Neural cell (in vitro differentiated cells): ENCODE measurements at regions not wholly inside any gene's neighbourhood (a gene's known extent, or its start where the extent isn't known, plus 50 kb on each side); places are given as distances from the start of the nearest gene placed in this dataset.

ENCODE experiments used
- H2AFZ ChIP-seq: fragments of 200-600, 300-800 bp; sonication (generic), shearing (Covaris generic); 2 replicates; pipeline ENCODE4 v1.6.0; 2014; ENCODE audit warnings: low read depth, mild to moderate bottlenecking, antibody characterized with exemption, low read length, moderate library complexity
- H3F3A ChIP-seq: fragments of 200-600 bp; shearing (Covaris generic); 2 replicates; pipeline ENCODE4 v1.6.1; 2016; ENCODE audit warnings: mild to moderate bottlenecking, moderate library complexity, mixed read lengths, antibody characterized with exemption, low read length; ENCODE audit not compliant: insufficient read depth, poor library complexity, severe bottlenecking
- H3K27ac ChIP-seq: fragments of 200-600, 300-800 bp; sonication (generic), shearing (Covaris generic); 2 replicates; pipeline ENCODE4 v1.5.1; 2014; ENCODE audit warnings: mild to moderate bottlenecking, low read length, moderate library complexity
- H3K27me3 ChIP-seq: fragments of 300-800, 200-600 bp; sonication (generic), shearing (Covaris generic); 2 replicates; pipeline ENCODE4 v1.6.0; 2014; ENCODE audit warnings: mild to moderate bottlenecking, low read depth, low read length, moderate library complexity; ENCODE audit not compliant: insufficient read depth
- H3K36me3 ChIP-seq: fragments of 300-800, 200-600 bp; sonication (generic), shearing (Covaris generic); 2 replicates; pipeline ENCODE4 v1.5.1; 2014; ENCODE audit warnings: mild to moderate bottlenecking, antibody characterized with exemption, low read length, moderate library complexity; ENCODE audit not compliant: insufficient read depth
- H3K4me2 ChIP-seq: fragments of 300-800, 200-600 bp; sonication (generic), shearing (Covaris generic); 2 replicates; pipeline ENCODE4 v1.6.0; 2014; ENCODE audit warnings: mild to moderate bottlenecking, low read length
- H3K4me3 ChIP-seq: fragments of 300-800, 200-600 bp; sonication (generic), shearing (Covaris generic); 2 replicates; pipeline ENCODE4 v1.5.1; 2014; ENCODE audit warnings: mild to moderate bottlenecking, low read length, moderate library complexity
- H3K79me2 ChIP-seq: fragments of 200-600 bp; shearing (Covaris generic); replicated peaks from 2 replicates; pipeline ENCODE4 v1.6.0; 2014; ENCODE audit warnings: mild to moderate bottlenecking, low read length, moderate library complexity; ENCODE audit not compliant: insufficient read depth
- H3K9ac ChIP-seq: fragments of 300-800, 200-600 bp; sonication (generic), shearing (Covaris generic); 2 replicates; pipeline ENCODE4 v1.6.1; 2016; ENCODE audit warnings: mild to moderate bottlenecking, low read length, mixed read lengths
- H3K9me2 ChIP-seq: fragments of 200-600 bp; shearing (Covaris generic); 2 replicates; pipeline ENCODE4 v1.6.1; 2016; ENCODE audit warnings: mild to moderate bottlenecking, low read length, mixed read lengths; ENCODE audit not compliant: insufficient read depth
- H3K9me3 ChIP-seq: fragments of 200-600, 300-800 bp; sonication (generic), shearing (Covaris generic); 2 replicates; pipeline ENCODE4 v1.6.1; 2016; ENCODE audit warnings: mild to moderate bottlenecking, mixed run types, low read length, moderate library complexity, mixed read lengths
- H4K20me1 ChIP-seq: fragments of 200-600 bp; shearing (Covaris generic); 2 replicates; pipeline ENCODE4 v1.6.1; 2016; ENCODE audit warnings: mild to moderate bottlenecking, mixed run types; ENCODE audit not compliant: insufficient read depth
- CTCF ChIP-seq: fragments of 450-650 bp; IDR thresholded peaks from 2 replicates; pipeline ENCODE4 v1.5.1; 2014; ENCODE audit warnings: antibody characterized with exemption, mild to moderate bottlenecking, moderate library complexity; ENCODE audit not compliant: poor library complexity, severe bottlenecking
- EP300 ChIP-seq: fragments of 450-650 bp; conservative IDR thresholded peaks from 2 replicates; pipeline ENCODE4 v1.6.1; 2014; ENCODE audit warnings: antibody characterized with exemption, mild to moderate bottlenecking, moderate library complexity; ENCODE audit not compliant: poor library complexity, severe bottlenecking
- EZH2 ChIP-seq: fragments of 200-600, 300-800 bp; shearing (Covaris generic), sonication (generic); IDR thresholded peaks from 2 replicates; pipeline ENCODE4 v1.6.1; 2014; ENCODE audit warnings: antibody characterized with exemption, low read length, borderline replicate concordance, mild to moderate bottlenecking; ENCODE audit not compliant: insufficient read depth, poor library complexity, severe bottlenecking
- MXI1 ChIP-seq: fragments of 450-650 bp; conservative IDR thresholded peaks from 2 replicates; pipeline ENCODE4 v1.6.1; 2014; ENCODE audit warnings: antibody characterized with exemption, mild to moderate bottlenecking; ENCODE audit not compliant: poor library complexity, severe bottlenecking
- POLR2AphosphoS5 ChIP-seq: IDR thresholded peaks from 2 replicates; pipeline ENCODE4 v1.6.1; 2012
- RAD21 ChIP-seq: fragments of 450-650 bp; conservative IDR thresholded peaks from 2 replicates; pipeline ENCODE4 v1.6.1; 2014; ENCODE audit warnings: antibody characterized with exemption, mild to moderate bottlenecking, moderate library complexity
- REST ChIP-seq: IDR thresholded peaks from 2 replicates; pipeline ENCODE4 v1.6.1; 2012; ENCODE audit warnings: borderline replicate concordance
- SMC3 ChIP-seq: fragments of 450-650 bp; conservative IDR thresholded peaks from 2 replicates; pipeline ENCODE4 v1.6.1; 2014; ENCODE audit warnings: antibody characterized with exemption, mild to moderate bottlenecking, moderate library complexity; ENCODE audit not compliant: poor library complexity
- TAF1 ChIP-seq: IDR thresholded peaks from 2 replicates; pipeline ENCODE4 v1.6.1; 2012; ENCODE audit warnings: low read depth

GRCh38 chr5:32504989-32505596, 60.6 kb upstream of the ZFR start:
- no peak overlapping the region for H2AFZ ChIP-seq
- no peaks in the 10 kb centered on the region for H3K9me3 ChIP-seq
- H3K9ac ChIP-seq, result peak overlapping the region; percentile 56
- H4K20me1 ChIP-seq, result no peaks in the 10 kb centered on the region
- H3K79me2 ChIP-seq, result no peaks in the 10 kb centered on the region
- no peaks in the 10 kb centered on the region for H3K27me3 ChIP-seq
- no peak for TF ChIP-seq REST
- TF ChIP-seq MXI1, result no peak
- no peak for TF ChIP-seq SMC3
- TF ChIP-seq CTCF, result no peak
- no peak for TF ChIP-seq RAD21
- TF ChIP-seq EZH2, result no peak
- TF ChIP-seq TAF1, result no peak
- no peak for TF ChIP-seq POLR2AphosphoS5
- TF ChIP-seq EP300, result no peak
- H3F3A ChIP-seq, result no peaks in the 10 kb centered on the region
- H3K4me3 ChIP-seq, result peak overlapping the region; percentile 53
- no peaks in the 10 kb centered on the region for H3K36me3 ChIP-seq
- H3K27ac ChIP-seq, result peak overlapping the region; percentile 86
- no peak overlapping the region for H3K4me2 ChIP-seq
- H3K9me2 ChIP-seq, result no peaks in the 10 kb centered on the region

DNA sequence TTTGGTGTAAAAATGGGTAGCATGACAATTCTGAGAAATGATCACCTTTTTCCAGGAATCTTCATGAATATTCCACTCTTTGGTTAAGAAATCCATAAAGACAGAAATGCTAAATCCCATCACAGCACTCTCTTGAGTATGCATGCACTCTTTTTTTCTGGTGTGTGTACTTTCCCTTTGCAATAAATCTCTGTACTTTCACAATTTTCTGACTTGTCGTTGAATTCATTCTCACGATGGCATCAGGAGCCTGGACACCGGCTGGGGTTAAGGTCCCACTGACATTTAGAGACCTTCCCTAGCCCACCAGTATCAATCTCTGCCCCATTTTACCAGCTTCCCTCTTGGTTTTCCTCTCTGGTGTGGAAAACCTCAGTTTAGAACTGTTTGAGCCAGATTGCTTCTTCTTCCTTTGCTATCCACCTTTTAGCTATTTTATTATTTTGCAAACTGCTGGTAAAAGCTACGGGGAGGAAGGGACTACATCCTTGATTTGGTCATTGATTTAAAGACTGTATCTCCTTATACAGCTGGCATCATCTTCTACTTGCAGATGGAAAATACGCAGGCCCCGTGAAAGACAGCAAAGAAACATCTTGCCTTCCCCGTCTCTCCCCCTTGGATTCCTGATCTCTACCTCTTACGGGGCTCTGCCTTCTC, 59.9 kb upstream of the ZFR start:
- no peak overlapping the region for H3K4me2 ChIP-seq
- no peaks in the 10 kb centered on the region for H3F3A ChIP-seq
- peak overlapping the region; percentile 53 for H3K4me3 ChIP-seq
- no peaks in the 10 kb centered on the region for H3K79me2 ChIP-seq
- TF ChIP-seq SMC3, result no peak
- no peak for TF ChIP-seq CTCF
- TF ChIP-seq EZH2, result no peak
- no peak for TF ChIP-seq POLR2AphosphoS5
- no peak for TF ChIP-seq MXI1
- TF ChIP-seq REST, result no peak
- TF ChIP-seq RAD21, result no peak
- no peak for TF ChIP-seq TAF1
- no peak for TF ChIP-seq EP300
- H3K27ac ChIP-seq, result peak overlapping the region; percentile 86
- no peaks in the 10 kb centered on the region for H4K20me1 ChIP-seq
- H3K27me3 ChIP-seq, result no peaks in the 10 kb centered on the region
- no peak overlapping the region for H2AFZ ChIP-seq
- H3K9me2 ChIP-seq, result no peaks in the 10 kb centered on the region
- no peaks in the 10 kb centered on the region for H3K36me3 ChIP-seq
- H3K9ac ChIP-seq, result peak overlapping the region; percentile 56
- H3K9me3 ChIP-seq, result no peaks in the 10 kb centered on the region
